ENCODE measurements at regions not wholly inside any gene's neighbourhood (a gene's known extent, or its start where the extent isn't known, plus 50 kb on each side); places are given as distances from the start of the nearest gene placed in this dataset.

- DNase-seq (ENCODE audit: low read depth, low spot score) (no peak), FAIRE-seq (no peak)
- intact Hi-C loops (cut with micrococcal nuclease) (no loop called here), dilution Hi-C loops (cut with MboI; ENCODE audit: extremely low pct_ligation_motif_present, low sequenced_read_pairs) (no loop called here)
- Histone ChIP-seq H3K9ac (replicated peaks; ENCODE audit: extremely low read depth, insufficient read depth, low read length) (no peak overlapping the region), H3K4me1 (ENCODE audit: control insufficient read depth, extremely low read depth, insufficient read depth, low read length) (peaks cover 3% of the 10 kb centered on the region), H2AFZ (ENCODE audit: low read depth, low read length) (no peak overlapping the region), H3K27me3 (ENCODE audit: control insufficient read depth in 2 of 2, insufficient read depth in 2 of 2, low read length in 2 of 2) (peaks cover 3% of the 10 kb centered on the region in 2 experiments), H3K79me2 (ENCODE audit: control insufficient read depth, insufficient read depth, low read length) (no peaks in the 10 kb centered on the region), H4K20me1 (replicated peaks; ENCODE audit: control insufficient read depth, extremely low read depth, insufficient read depth, low read length) (no peaks in the 10 kb centered on the region), H3K9me1 (replicated peaks; ENCODE audit: control insufficient read depth, extremely low read depth, insufficient read depth, low read length) (no peaks in the 10 kb centered on the region), H3K27ac (ENCODE audit: insufficient read depth, low read depth, low read length) (no peak overlapping the region), H3K4me3 (replicated peaks in 1 of 3; ENCODE audit: insufficient read depth in 1 of 3, low read depth in 1 of 3, low read length in 3 of 3) (no peak overlapping the region), H3K36me3 (ENCODE audit: control insufficient read depth in 2 of 2, extremely low read depth in 1 of 2, insufficient read depth in 2 of 2, low read length in 2 of 2) (no peaks in the 10 kb centered on the region), H3K9me3 (replicated peaks; ENCODE audit: control insufficient read depth, insufficient read depth, low read length) (no peaks in the 10 kb centered on the region), H3K4me2 (ENCODE audit: insufficient read depth, low read length) (no peak overlapping the region)
- POLR2A ChIA-PET, result no interaction called here
- CTCF ChIA-PET, result no interaction called here
- BruUV-seq (replicated peaks), result no TSS peak
- TF ChIP-seq POLR2A (IDR thresholded peaks at IDR 0.05; ENCODE audit: low read depth, low read length), result no peak
- TF ChIP-seq EZH2 (IDR thresholded peaks at IDR 0.05; ENCODE audit: borderline replicate concordance, low read depth, low read length, severe bottlenecking), result no peak
- no peak for TF ChIP-seq GATA2 (IDR thresholded peaks at IDR 0.05; ENCODE audit: insufficient read depth, insufficient read length, low read depth, low read length)
- TF ChIP-seq MYC (IDR thresholded peaks at IDR 0.05; ENCODE audit: low read depth, low read length), result no peak
- no peak for TF ChIP-seq CTCF (IDR thresholded peaks at IDR 0.05; ENCODE audit: extremely low read depth in 1 of 2, insufficient read depth in 1 of 2, low read depth in 1 of 2, low read length in 2 of 2)
- TF ChIP-seq MAX (IDR thresholded peaks at IDR 0.05; ENCODE audit: insufficient read depth, insufficient read length), result no peak
- TF ChIP-seq JUN (IDR thresholded peaks at IDR 0.05; ENCODE audit: borderline replicate concordance, insufficient read depth, insufficient read length, low read depth), result no peak
- no peak for TF ChIP-seq POLR2AphosphoS5 (IDR thresholded peaks at IDR 0.05; ENCODE audit: insufficient read depth, low read depth, low read length)
These were observed 154.9 kb upstream of the ITGB1 start for GRCh38 chr10:33112831-33113455.

All from endothelial cell of umbilical vein (primary cell).